NCI-H748 (cell line): ENCODE measurements at regions not wholly inside any gene's neighbourhood (a gene's known extent, or its start where the extent isn't known, plus 50 kb on each side); places are given as distances from the start of the nearest gene placed in this dataset.
"Not testable (repeated sequence)": the region's sequence is repeated elsewhere in the genome, so short reads cannot be mapped to it uniquely, and the experiment has no call there.

Experiments
- DNase-seq: peaks from one replicate; lab custom pipeline; 2025; ENCODE audit not compliant: unreplicated experiment; lab: John Stamatoyannopoulos, UW

DNA sequence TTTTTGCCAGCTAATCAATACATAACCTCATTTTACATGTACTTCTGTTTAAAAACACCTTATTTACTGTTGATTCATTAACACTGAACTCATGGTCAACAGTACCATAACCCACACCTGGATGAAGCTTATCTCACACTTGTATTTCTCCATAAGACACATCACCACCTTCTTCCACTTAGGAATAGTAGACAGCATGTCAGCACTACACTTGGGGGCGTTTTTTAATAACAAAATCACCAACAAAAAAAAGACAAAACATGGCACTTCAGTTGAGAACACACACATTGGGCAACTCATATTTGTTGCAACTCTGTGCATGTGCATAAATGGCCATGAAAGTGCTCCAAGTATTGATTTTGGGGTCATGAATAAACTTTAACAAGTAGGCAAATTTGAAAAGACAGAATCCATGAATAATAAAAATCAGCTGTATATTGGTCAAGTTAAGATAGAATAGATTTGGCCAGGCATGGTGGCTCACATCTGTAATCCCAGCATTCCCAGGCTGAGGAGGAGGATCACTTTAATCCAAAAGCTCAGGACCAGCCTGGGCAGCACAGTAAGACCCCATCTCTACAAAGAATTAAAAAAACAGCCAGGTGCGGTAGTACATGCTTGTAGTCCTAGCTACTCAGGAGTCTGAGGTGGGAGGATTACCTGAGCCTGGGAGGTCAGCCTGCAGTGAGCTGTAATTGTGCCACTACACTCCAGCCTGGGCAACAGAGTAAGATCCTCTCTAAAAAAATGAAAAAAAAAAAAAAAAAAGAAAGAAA is 84.4 kb upstream of the SRD5A2 start:
- DNase-seq, result no peak

DNA sequence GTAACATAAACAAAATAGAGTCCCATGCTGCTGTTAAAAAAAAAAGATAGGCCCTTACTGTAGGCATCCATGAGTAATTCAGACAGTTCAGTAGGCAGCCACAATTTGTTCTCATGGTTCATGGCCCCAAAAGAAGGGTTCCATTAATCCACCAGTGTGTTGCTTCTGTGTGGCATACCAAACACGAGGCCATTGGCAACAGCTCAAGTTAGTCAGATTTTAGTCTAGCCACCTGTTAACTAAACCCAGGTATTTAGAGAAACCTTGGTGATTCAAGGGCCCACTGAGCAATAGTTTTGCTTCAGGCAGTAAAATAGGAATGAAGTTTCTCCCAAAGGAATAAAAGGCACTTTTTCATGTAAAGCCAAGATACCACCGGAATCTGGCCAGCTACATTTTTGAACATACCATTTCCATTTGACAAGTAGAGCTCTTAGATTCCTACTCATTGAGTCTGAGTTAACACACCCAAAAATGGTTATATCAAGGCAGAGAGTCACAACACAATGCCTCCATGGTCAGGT is 80.1 kb upstream of the SRD5A2 start:
- no peak for DNase-seq

DNA sequence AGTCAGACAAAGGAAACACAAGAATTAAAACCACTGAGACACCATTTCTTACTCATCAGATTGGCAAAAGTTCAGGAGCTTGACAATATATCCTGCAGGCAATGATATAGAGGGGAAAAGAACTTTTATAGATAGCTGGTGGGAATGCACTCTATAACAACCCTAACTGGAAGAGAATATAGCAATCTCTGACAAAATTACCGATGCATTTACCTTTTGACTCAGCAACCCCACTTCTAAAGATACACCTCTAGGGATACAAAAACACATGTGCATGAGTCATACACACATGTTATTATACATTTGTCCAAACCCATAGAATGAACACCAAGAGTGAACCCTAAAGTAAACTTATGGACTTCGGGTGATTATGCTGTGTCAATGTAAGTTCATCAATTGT is 79.4 kb upstream of the SRD5A2 start:
- no peak for DNase-seq

DNA sequence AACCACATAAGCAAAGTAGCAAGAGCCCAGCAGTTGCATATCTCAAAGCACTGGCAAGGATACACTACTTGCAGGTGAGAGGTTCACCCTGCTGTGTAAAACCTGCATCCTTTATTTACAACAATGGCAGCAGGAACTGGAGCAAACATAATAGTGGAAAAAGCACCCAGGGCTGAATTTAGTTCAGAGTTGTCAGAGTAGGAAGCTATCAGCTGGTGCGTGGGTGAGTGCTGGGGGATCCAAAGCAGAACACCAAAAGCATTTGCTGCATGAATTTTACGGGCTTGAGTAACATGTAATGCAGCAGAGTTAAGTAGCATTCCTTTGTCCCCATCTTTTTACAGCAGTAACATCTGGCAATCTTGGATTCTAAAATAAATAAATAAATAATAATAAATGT is 73.5 kb upstream of the SRD5A2 start:
- no peak for DNase-seq

DNA sequence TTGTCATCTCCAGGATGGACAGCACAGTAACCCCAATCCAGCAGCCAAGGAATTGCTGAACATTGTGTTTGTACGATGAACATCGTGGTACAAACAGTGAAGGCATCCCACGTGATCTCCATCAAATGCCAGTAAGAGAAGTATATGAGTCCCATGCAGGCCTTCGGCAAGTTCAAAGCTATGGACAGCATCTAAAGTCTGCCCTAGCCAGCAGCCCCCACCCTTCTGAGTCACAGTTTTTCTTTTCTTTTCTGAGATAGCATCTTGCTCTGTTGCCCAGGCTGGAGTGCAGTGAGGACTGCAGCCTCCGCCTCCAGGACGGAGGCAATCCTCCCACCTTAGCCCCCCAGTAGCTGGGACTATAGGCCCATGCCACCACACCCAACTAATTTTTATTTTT is 71.0 kb upstream of the SRD5A2 start:
- DNase-seq, result no peak

DNA sequence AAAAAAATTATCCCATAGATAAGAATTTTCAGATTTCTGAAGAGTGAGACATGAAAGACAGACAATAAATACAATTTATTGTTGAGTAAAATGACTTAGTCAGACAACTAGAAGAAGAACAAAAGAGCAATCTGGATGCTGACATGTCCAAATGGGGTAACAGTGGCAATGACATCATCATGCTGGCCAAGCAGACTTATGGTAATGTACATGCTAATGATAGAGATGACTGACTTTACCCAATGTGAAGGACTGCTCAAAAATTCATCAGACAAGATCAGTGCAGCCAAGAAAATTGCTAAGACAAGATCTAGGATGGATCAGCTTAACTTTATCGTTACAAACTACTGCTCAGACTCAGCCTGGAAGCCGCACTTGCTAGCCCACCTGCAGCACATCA is 70.5 kb upstream of the SRD5A2 start:
- DNase-seq, result no peak

DNA sequence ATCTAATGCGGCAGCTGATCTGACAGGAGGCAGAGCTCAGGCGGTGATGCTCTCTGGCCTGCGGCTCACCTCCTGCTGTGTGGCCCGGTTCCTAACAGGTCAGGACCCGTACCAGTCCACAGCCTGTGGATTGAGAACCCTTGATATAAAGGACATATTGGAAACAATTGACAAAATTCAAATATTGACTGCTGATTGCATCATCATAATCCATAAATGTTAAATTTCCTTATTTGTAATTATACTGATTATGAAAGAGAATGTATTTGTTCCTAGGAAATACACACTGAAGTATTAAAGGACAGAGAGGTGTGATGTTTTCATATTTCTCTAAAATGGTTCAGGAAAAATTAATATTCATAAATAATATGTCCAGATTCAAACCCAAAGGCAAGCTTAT is 63.8 kb upstream of the SRD5A2 start:
- no peak for DNase-seq

DNA sequence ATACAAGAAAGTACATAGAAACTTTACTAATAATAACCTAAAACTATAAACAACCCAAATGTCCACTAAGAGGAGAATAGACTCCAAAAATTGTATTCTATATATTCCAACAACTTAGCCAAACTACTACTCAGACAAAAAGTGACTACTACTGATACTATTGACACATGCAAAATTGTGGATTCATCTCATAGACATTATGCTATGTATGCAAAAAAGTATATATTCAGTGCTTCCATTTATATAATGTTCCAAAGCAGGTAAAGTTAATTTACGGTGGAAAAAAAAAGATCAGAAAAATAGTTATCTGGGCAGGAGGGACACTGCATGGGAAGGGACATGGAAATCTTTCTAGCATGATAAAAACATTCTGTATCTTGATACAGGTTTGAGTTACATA is 62.0 kb upstream of the SRD5A2 start:
- no peak for DNase-seq

DNA sequence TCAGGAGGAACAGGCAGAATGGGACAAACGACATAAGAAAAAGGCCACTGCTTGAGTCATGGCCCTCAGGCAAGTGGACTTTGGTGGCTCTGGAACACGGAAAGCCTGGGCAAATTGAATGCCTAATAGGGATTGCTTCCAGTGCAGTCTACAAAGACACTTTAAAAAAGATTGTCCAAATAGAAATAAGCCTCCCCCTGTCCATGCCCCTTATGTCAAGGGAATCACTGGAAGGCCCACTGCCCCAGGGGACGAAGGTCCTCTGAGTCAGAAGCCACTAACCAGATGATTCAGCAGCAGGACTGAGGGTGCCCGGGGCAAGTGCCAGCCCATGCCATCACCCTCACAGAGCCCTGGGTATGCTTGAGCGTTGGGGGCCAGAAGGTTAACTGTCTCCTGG is 51.5 kb upstream of the SRD5A2 start:
- not testable (repeated sequence) for DNase-seq
